Type B pancreatic cell (in vitro differentiated cells): ENCODE measurements at regions not wholly inside any gene's neighbourhood (a gene's known extent, or its start where the extent isn't known, plus 50 kb on each side); places are given as distances from the start of the nearest gene placed in this dataset.
"Not testable (repeated sequence)": the region's sequence is repeated elsewhere in the genome, so short reads cannot be mapped to it uniquely, and the experiment has no call there.

ENCODE experiments used
- DNase-seq: peaks from one replicate; pipeline ENCODE4 v3.0.0; 2021; ENCODE audit warnings: mixed read lengths; ENCODE audit not compliant: unreplicated experiment; ENCODE audit errors: extremely low spot score
- H3K27ac Mint-ChIP-seq: 2 replicates; pipeline ENCODE4 v1.8.0; 2021; ENCODE audit warnings: mild to moderate bottlenecking, mixed read lengths
- H3K27me3 Mint-ChIP-seq: 2 replicates; pipeline ENCODE4 v1.8.0; 2021; ENCODE audit warnings: mixed read lengths
- H3K36me3 Mint-ChIP-seq: 2 replicates; pipeline ENCODE4 v1.8.0; 2021; ENCODE audit warnings: mixed read lengths
- H3K4me1 Mint-ChIP-seq: one replicate; pipeline ENCODE4 v1.8.0; 2021; ENCODE audit warnings: mixed read lengths; ENCODE audit not compliant: unreplicated experiment
- H3K4me3 Mint-ChIP-seq: 2 replicates; pipeline ENCODE4 v1.8.0; 2021; ENCODE audit warnings: mild to moderate bottlenecking, mixed read lengths
- H3K9me3 Mint-ChIP-seq: 2 replicates; pipeline ENCODE4 v1.8.0; 2021; ENCODE audit warnings: mixed read lengths
- TF ChIP-seq, protein P1 (sequence below): fragments of 200-600 bp; sonication (generic); conservative IDR thresholded peaks from 2 replicates; pipeline ENCODE4 v1.5.0; 2021; ENCODE audit warnings: antibody characterized with exemption, mild to moderate bottlenecking

- H3K4me3 Mint-ChIP-seq, result no peak overlapping the region
- peaks cover 10% of the 10 kb centered on the region for H3K27me3 Mint-ChIP-seq
- H3K9me3 Mint-ChIP-seq, result peaks cover 6% of the 10 kb centered on the region
- no peaks in the 10 kb centered on the region for H3K36me3 Mint-ChIP-seq
- DNase-seq, result no peak
- TF ChIP-seq, protein P1, sequence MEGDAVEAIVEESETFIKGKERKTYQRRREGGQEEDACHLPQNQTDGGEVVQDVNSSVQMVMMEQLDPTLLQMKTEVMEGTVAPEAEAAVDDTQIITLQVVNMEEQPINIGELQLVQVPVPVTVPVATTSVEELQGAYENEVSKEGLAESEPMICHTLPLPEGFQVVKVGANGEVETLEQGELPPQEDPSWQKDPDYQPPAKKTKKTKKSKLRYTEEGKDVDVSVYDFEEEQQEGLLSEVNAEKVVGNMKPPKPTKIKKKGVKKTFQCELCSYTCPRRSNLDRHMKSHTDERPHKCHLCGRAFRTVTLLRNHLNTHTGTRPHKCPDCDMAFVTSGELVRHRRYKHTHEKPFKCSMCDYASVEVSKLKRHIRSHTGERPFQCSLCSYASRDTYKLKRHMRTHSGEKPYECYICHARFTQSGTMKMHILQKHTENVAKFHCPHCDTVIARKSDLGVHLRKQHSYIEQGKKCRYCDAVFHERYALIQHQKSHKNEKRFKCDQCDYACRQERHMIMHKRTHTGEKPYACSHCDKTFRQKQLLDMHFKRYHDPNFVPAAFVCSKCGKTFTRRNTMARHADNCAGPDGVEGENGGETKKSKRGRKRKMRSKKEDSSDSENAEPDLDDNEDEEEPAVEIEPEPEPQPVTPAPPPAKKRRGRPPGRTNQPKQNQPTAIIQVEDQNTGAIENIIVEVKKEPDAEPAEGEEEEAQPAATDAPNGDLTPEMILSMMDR, result no peak
- H3K27ac Mint-ChIP-seq, result no peak overlapping the region
- peaks cover 5% of the 10 kb centered on the region for H3K4me1 Mint-ChIP-seq
Observed at GRCh38 chr16:9345880-9346279, 254.4 kb downstream of the HAPSTR1 start.

- no peaks in the 10 kb centered on the region for H3K4me1 Mint-ChIP-seq
- no peak for DNase-seq
- H3K27me3 Mint-ChIP-seq, result peaks cover 3% of the 10 kb centered on the region
- H3K9me3 Mint-ChIP-seq, result peaks cover 6% of the 10 kb centered on the region
- H3K36me3 Mint-ChIP-seq, result no peaks in the 10 kb centered on the region
- TF ChIP-seq, protein P1, result no peak
- H3K27ac Mint-ChIP-seq, result no peak overlapping the region
- H3K4me3 Mint-ChIP-seq, result no peak overlapping the region
Observed at GRCh38 chr16:9348912-9349311, 257.5 kb downstream of the HAPSTR1 start.

DNA sequence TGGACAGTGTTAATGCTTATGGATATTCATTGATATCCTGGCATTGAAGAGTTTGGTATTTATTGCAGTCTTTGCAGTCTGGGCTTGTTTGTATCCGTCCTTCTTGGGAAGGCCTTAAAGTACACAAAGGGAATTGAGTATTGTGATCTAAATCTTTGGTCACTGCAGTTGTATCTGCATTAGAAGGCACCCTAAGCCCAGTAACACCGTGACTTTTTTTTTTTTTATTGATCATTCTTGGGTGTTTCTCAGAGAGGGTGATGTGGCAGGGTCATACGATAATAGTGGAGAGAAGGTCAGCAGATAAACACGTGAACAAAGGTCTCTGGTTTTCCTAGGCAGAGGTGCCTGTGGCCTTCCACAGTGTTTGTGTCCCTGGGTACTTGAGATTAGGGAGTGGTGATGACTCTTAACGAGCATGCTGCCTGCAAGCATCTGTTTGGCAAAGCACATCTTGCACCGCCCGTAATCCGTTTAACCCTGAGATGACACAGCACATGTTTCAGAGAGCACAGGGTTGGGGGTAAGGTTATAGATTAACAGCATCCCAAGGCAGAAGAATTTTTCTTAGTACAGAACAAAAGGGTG lies 258.0 kb downstream of the HAPSTR1 start:
- not testable (repeated sequence) for H3K36me3 Mint-ChIP-seq, H3K4me3 Mint-ChIP-seq, H3K27ac Mint-ChIP-seq, H3K27me3 Mint-ChIP-seq, H3K4me1 Mint-ChIP-seq, H3K9me3 Mint-ChIP-seq, DNase-seq

DNA sequence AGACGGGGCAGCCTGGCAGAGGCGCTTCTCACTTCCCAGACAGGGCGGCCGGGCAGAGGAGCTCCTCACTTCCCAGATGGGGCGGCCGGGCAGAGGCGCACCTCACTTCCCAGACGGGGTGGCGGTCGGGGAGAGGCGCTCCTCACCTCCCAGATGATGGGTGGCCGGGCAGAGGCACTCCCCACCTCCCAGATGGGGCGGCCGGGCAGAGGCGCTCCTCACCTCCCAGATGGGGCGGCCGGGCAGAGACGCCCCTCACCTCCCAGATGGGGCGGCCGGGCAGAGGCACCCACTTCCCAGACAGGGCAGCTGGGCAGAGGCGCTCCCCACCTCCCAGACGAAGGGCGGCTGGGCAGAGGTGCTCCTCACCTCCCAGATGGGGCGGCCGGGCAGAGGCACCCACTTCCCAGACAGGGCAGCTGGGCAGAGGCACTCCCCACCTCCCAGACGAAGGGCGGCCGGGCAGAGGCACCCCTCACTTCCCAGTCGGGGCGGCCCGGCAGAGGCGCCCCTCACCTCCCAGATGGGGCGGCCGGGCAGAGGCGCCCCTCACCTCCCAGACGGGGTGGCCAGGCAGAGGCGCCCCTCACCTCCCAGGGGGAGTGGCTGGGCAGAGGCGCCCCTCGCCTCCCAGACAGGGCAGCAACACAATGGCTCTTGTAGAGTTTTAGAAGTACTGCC lies 258.8 kb downstream of the HAPSTR1 start:
- DNase-seq, H3K9me3 Mint-ChIP-seq, H3K27me3 Mint-ChIP-seq, H3K36me3 Mint-ChIP-seq, H3K27ac Mint-ChIP-seq, H3K4me3 Mint-ChIP-seq, H3K4me1 Mint-ChIP-seq: not testable (repeated sequence)

GRCh38 chr16:9351440-9351839 lies 260.0 kb downstream of the HAPSTR1 start:
- peaks cover 3% of the 10 kb centered on the region for H3K27me3 Mint-ChIP-seq
- H3K4me3 Mint-ChIP-seq, result no peak overlapping the region
- no peak overlapping the region for H3K27ac Mint-ChIP-seq
- TF ChIP-seq, protein P1, result no peak
- no peak for DNase-seq
- H3K4me1 Mint-ChIP-seq, result no peaks in the 10 kb centered on the region
- peaks cover 6% of the 10 kb centered on the region for H3K9me3 Mint-ChIP-seq
- H3K36me3 Mint-ChIP-seq, result no peaks in the 10 kb centered on the region

DNA sequence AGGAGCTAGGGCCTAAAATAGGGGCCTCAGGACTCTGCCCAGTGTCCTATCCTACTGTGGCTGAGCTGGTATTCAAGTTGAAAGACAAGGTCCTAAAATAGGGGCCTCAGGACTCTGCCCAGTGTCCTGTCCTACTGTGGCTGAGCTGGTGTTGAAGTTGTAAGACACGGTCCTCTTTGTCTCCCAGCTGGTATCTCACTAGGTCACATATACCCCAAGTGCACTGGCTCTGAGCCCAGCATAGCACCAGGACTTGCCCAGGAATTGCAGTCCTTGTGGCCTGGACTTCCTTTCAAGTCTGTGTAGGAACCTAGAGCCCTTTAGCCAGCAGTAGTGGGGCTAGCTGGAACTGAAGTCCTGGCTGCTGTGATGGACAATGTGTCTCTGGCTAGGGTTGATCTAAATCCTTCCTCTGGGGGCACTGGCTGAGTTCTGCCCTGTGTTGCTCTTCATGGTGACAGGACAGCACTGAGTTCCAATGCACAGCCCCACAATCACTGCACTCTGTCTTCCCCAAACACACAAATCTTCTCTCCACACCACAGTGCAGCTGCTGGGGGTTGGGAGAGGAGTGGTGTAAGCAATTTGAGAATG lies 260.5 kb downstream of the HAPSTR1 start:
- Mint-ChIP-seq H3K4me3 (no peak overlapping the region), H3K36me3 (no peaks in the 10 kb centered on the region), H3K27me3 (peaks cover 3% of the 10 kb centered on the region), H3K9me3 (peaks cover 6% of the 10 kb centered on the region), H3K4me1 (no peaks in the 10 kb centered on the region), H3K27ac (no peak overlapping the region)
- DNase-seq, result no peak
- TF ChIP-seq, protein P1, result no peak
